Right lobe of liver (tissue), 4 donors: ENCODE measurements at regions not wholly inside any gene's neighbourhood (a gene's known extent, or its start where the extent isn't known, plus 50 kb on each side); places are given as distances from the start of the nearest gene placed in this dataset.

Experiments used
- CTCF ChIP-seq, 4 donors: fragments of 200-600 bp in 3 of 4; fragments of 450-650 bp in 1 of 4; IDR thresholded peaks; one replicate each; pipeline versions ENCODE4 v1.5.1 to v1.8.0; 2016 to 2022; ENCODE audit warnings: antibody characterized with exemption in 4 of 4, mild to moderate bottlenecking in 2 of 4
- POLR2A ChIP-seq: fragments of 450-650 bp; IDR thresholded peaks from one replicate; pipeline ENCODE4 v1.6.1; 2017; ENCODE audit warnings: antibody characterized with exemption, mild to moderate bottlenecking
- donor health status: DM: no; HTN: no; CAD: no.
- donor health status: DM: no; HTN: no; CAD: no.
- donor health status: DM: no; HTN: yes; CAD: no.

DNA sequence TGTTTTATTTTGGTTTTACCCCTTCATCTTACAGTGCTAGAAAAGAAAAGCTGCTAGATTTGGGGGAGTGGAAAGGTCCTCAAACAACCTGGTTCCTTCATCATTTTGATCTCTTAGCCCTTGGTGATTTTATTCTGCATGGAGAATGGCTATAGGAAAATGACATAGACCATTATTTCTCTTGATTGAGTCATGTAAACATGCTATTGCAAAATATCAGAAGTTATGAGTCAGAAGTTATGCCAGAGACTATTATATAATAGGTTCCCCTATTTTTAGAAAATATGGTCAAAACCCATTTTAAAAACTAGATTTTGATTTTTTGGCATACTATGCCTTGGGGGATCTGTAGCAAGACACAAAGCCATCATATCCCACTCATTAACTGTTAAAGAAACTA lies 83.7 kb upstream of the FAM9C start:
- TF ChIP-seq CTCF (IDR thresholded peaks at IDR 0.05) (no peak), POLR2A (no peak)
